Ishikawa (cell line): ENCODE measurements at regions not wholly inside any gene's neighbourhood (a gene's known extent, or its start where the extent isn't known, plus 50 kb on each side); places are given as distances from the start of the nearest gene placed in this dataset.

ENCODE experiments used
- CEBPB ChIP-seq: IDR thresholded peaks from 2 replicates; pipeline ENCODE4 v1.6.1; 2012
- CREB1 ChIP-seq: IDR thresholded peaks from 2 replicates; pipeline ENCODE4 v1.6.1; 2012; ENCODE audit warnings: low read depth
- EGR1 ChIP-seq: IDR thresholded peaks from 2 replicates; pipeline ENCODE4 v1.6.1; 2012
- EP300 ChIP-seq: IDR thresholded peaks from 2 replicates; pipeline ENCODE4 v1.6.1; 2012; ENCODE audit warnings: borderline replicate concordance
- FOXM1 ChIP-seq: IDR thresholded peaks from 2 replicates; pipeline ENCODE4 v1.6.1; 2012; ENCODE audit warnings: low read depth, borderline replicate concordance
- NFIC ChIP-seq: IDR thresholded peaks from 2 replicates; pipeline ENCODE4 v1.6.1; 2012
- RAD21 ChIP-seq: IDR thresholded peaks from 2 replicates; pipeline ENCODE4 v1.6.1; 2012; ENCODE audit warnings: low read depth
- TAF1 ChIP-seq: IDR thresholded peaks from 2 replicates; pipeline ENCODE4 v1.6.1; 2012; ENCODE audit warnings: low read depth, mild to moderate bottlenecking
- TCF12 ChIP-seq: IDR thresholded peaks from 2 replicates; pipeline ENCODE4 v1.6.1; 2012; ENCODE audit warnings: low read depth
- TEAD4 ChIP-seq: IDR thresholded peaks from 2 replicates; pipeline ENCODE4 v1.6.1; 2012
- YY1 ChIP-seq: IDR thresholded peaks from 2 replicates; pipeline ENCODE4 v1.6.1; 2012; ENCODE audit warnings: low read depth
- ZBTB7A ChIP-seq: IDR thresholded peaks from 2 replicates; pipeline ENCODE4 v1.6.1; 2012; ENCODE audit warnings: low read depth
- TF ChIP-seq, protein P1 (sequence below): IDR thresholded peaks from 2 replicates; pipeline ENCODE4 v1.6.1; 2012; ENCODE audit warnings: low read depth, mild to moderate bottlenecking
- TF ChIP-seq, protein P2 (sequence below): IDR thresholded peaks from 2 replicates; pipeline ENCODE4 v1.6.1; 2012
- TF ChIP-seq, protein P3 (sequence below): IDR thresholded peaks from 2 replicates; pipeline ENCODE4 v1.6.1; 2012

DNA sequence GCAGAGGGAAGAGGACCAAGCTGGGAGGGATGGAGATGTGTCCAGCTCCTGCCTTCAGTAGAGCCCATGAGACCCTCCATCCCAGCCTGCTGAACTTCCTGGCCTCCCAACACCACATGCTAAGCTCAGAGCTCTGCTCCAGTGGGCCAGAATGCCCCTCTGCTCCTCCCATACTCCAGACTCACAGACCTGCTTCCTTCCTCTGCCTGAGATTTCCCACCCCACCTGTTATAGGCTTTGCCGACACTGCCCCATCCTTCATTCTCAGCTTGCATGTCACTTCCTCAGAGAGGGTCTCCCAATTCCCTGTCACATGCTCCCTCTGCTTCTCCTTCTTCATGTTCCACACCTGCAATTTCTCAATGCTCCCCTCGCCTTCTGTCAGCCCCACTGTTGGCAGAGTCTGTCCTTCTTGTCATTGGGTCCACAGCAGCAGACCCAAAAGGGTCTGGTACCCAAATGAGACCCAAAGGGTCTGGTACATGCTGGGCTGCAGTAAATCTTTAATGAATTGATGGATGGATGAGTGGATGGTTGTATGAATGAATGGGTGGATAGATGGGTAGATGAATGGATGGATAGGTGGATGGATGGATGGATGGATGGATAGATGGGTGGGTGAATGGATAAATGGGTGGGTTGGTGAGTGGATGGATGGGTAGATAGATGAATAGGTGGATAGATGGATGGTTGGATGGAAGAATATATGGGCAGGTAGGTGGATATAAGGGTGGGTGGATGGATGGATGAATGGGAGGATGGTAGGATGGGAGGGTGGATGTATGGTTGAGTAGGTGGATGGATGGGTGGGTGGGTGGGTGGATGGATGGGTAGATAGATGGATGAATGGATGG, 105.3 kb upstream of the FGF3 start:
- no peak for TF ChIP-seq EGR1
- no peak for TF ChIP-seq TAF1
- no peak for TF ChIP-seq CEBPB
- no peak for TF ChIP-seq TEAD4

DNA sequence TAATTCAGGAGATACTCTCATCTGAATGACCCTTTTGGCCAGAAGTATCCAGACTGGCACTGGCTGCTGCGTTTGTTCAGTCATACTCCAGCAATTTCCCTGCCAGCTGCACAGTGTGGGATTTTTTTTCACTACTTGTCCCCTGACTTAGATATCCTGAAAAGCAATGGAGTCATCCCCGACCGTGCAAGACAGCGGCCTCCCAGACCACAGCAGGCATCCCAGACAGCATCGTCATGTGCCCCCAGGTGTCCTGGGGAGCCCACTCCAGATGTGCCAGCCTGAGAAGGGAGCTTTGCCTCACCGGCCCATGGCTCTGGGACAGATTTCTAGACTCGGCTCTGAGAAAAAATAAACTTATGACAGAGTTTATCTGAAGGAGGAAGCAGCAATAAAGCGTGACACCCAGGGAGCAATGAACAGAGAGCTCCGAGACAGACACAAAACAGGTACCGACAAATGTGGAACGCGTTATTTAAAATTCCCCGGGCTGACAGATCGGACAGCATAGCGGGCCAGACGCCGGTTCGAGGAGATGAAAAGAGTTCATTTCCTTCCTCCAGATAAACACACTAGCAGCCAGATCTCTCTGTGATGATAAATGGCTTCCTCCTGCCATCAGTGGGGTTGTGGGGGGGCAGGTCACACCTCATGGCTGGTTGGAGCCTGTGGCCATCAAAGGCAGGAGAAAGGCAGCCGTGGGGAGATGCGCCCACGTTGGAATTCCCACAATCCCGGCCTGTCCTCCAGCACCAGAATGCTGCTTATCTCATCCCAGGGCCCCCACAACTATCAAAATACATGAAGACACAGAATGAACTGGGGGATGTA, 106.4 kb upstream of the FGF3 start:
- TF ChIP-seq, protein P1, sequence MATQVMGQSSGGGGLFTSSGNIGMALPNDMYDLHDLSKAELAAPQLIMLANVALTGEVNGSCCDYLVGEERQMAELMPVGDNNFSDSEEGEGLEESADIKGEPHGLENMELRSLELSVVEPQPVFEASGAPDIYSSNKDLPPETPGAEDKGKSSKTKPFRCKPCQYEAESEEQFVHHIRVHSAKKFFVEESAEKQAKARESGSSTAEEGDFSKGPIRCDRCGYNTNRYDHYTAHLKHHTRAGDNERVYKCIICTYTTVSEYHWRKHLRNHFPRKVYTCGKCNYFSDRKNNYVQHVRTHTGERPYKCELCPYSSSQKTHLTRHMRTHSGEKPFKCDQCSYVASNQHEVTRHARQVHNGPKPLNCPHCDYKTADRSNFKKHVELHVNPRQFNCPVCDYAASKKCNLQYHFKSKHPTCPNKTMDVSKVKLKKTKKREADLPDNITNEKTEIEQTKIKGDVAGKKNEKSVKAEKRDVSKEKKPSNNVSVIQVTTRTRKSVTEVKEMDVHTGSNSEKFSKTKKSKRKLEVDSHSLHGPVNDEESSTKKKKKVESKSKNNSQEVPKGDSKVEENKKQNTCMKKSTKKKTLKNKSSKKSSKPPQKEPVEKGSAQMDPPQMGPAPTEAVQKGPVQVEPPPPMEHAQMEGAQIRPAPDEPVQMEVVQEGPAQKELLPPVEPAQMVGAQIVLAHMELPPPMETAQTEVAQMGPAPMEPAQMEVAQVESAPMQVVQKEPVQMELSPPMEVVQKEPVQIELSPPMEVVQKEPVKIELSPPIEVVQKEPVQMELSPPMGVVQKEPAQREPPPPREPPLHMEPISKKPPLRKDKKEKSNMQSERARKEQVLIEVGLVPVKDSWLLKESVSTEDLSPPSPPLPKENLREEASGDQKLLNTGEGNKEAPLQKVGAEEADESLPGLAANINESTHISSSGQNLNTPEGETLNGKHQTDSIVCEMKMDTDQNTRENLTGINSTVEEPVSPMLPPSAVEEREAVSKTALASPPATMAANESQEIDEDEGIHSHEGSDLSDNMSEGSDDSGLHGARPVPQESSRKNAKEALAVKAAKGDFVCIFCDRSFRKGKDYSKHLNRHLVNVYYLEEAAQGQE: no peak
- TF ChIP-seq TCF12 (no peak), NFIC (no peak), CEBPB (no peak), ZBTB7A (no peak), RAD21 (no peak), FOXM1 (no peak), EGR1 (no peak)
- TF ChIP-seq, protein P2, sequence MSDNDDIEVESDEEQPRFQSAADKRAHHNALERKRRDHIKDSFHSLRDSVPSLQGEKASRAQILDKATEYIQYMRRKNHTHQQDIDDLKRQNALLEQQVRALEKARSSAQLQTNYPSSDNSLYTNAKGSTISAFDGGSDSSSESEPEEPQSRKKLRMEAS: no peak

DNA sequence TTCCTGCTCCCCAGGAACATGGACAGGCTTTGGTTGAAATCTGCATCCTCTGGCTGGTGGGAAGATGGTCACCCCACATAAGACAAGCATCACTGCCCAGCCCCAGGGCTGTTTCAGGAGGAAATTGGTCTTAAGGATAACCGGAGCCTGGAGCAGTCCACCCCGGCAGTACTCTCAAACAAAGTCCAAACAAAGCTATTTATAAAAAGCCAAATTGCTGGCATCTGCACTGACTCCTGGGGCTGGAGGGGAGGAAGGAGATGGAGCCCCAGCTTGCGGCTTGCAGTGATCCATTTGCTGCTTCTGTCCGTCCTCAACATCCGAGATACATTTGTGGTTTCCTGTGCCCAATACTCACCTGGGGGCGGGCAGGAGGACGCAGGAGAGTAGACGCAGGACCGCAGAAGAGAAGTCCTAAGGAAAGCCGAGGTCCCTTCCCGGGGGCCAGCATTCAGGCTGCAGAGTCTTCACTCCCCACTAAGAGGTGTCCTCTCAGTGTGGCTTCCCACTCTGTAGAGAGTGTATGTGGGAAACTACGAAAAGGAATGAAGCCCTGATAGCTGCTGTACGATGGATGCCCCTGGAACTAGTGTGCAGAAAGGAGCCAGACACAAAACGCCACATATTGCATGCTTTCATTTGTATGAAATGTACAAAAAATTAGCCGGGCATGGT, 107.3 kb upstream of the FGF3 start:
- no peak for TF ChIP-seq YY1
- no peak for TF ChIP-seq CEBPB
- TF ChIP-seq, protein P3, sequence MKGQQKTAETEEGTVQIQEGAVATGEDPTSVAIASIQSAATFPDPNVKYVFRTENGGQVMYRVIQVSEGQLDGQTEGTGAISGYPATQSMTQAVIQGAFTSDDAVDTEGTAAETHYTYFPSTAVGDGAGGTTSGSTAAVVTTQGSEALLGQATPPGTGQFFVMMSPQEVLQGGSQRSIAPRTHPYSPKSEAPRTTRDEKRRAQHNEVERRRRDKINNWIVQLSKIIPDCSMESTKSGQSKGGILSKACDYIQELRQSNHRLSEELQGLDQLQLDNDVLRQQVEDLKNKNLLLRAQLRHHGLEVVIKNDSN: no peak
- TF ChIP-seq, protein P2: no peak
- TF ChIP-seq EP300: no peak
- TF ChIP-seq NFIC: no peak
- TF ChIP-seq TCF12: no peak
- TF ChIP-seq, protein P1: no peak
- no peak for TF ChIP-seq EGR1
- no peak for TF ChIP-seq CREB1
- TF ChIP-seq ZBTB7A: no peak

DNA sequence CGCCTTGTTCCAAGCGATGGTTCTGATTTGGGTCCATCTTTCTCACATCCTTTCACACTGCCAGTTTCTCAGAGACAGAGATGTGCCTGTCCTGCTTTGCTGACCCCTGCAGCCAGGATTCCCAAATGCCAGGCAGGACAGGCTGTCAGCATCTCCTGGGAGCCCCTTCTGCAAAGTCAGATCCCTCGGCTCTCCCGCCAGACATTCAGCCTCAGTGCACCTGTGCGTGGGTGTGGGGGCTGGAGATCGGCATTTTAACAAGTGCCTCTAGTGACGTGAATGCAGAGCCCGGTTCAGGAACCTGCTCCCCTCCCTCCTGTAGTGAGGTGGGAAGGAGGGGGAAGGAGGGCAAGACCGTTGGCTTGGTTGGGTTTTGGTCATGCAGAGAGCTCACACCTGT, 108.9 kb upstream of the FGF3 start:
- TF ChIP-seq, protein P2: no peak
- no peak for TF ChIP-seq FOXM1
- TF ChIP-seq EP300: no peak
- TF ChIP-seq, protein P3: no peak
- TF ChIP-seq TCF12: no peak
- TF ChIP-seq EGR1: no peak

DNA sequence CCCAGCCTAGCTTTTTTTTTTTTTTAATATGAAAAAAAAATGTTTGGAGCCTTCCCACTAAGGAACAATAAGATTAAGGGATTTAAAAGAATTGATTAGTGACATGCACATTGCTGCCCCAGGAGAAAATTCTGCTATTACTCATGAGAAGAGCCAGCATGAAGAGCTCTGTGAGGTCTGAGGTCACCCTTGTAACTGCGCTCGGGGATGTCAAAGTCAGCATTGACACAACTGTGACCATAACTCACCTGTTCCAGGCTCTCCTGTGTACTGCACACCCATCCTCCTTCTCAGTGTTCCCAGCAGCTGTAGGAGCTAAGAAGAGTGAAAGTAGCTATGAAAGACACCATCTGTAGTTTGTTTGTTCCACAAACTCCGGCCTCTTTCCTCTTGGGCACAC, 109.8 kb upstream of the FGF3 start:
- TF ChIP-seq TCF12: no peak
- no peak for TF ChIP-seq ZBTB7A
- no peak for TF ChIP-seq YY1
